ENCODE measurements at regions not wholly inside any gene's neighbourhood (a gene's known extent, or its start where the extent isn't known, plus 50 kb on each side); places are given as distances from the start of the nearest gene placed in this dataset.

GRCh38 chr4:33058998-33059397 lies 2338.8 kb downstream of the PCDH7 start:
- H3K9me3 ChIP-seq (ENCODE audit: control insufficient read depth, insufficient read depth, low read depth, low read length), result no peaks in the 10 kb centered on the region
- H3K36me3 ChIP-seq (ENCODE audit: control insufficient read depth, insufficient read depth, low read length), result no peaks in the 10 kb centered on the region
- H3K9ac ChIP-seq (ENCODE audit: insufficient read depth, low read length), result no peak overlapping the region
- H2AFZ ChIP-seq (ENCODE audit: low read length), result no peak overlapping the region
- H3K27ac ChIP-seq (ENCODE audit: insufficient read depth, low read length), result no peak overlapping the region
- DNase-seq (ENCODE audit: low read depth in 2 of 2), result no peak
- H3K4me3 ChIP-seq (replicated peaks in 1 of 4; ENCODE audit: control extremely low read depth in 1 of 4, insufficient read depth in 1 of 4, low read depth in 3 of 4, low read length in 4 of 4), result no peak overlapping the region
- H3K79me2 ChIP-seq (ENCODE audit: control insufficient read depth, insufficient read depth, low read length), result no peaks in the 10 kb centered on the region
- no peaks in the 10 kb centered on the region for H3K4me1 ChIP-seq (ENCODE audit: control insufficient read depth, extremely low read depth, insufficient read depth, low read length)
- no peaks in the 10 kb centered on the region for H4K20me1 ChIP-seq (ENCODE audit: control insufficient read depth, extremely low read depth, insufficient read depth, low read length)
- no peak for TF ChIP-seq EZH2 (IDR thresholded peaks at IDR 0.05; ENCODE audit: low read length, missing control alignments)
- TF ChIP-seq, protein P1, sequence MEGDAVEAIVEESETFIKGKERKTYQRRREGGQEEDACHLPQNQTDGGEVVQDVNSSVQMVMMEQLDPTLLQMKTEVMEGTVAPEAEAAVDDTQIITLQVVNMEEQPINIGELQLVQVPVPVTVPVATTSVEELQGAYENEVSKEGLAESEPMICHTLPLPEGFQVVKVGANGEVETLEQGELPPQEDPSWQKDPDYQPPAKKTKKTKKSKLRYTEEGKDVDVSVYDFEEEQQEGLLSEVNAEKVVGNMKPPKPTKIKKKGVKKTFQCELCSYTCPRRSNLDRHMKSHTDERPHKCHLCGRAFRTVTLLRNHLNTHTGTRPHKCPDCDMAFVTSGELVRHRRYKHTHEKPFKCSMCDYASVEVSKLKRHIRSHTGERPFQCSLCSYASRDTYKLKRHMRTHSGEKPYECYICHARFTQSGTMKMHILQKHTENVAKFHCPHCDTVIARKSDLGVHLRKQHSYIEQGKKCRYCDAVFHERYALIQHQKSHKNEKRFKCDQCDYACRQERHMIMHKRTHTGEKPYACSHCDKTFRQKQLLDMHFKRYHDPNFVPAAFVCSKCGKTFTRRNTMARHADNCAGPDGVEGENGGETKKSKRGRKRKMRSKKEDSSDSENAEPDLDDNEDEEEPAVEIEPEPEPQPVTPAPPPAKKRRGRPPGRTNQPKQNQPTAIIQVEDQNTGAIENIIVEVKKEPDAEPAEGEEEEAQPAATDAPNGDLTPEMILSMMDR (conservative IDR thresholded peaks at IDR 0.05 in 1 of 2, IDR thresholded peaks at IDR 0.05 in 1 of 2; ENCODE audit: low read depth in 1 of 2, low read length in 2 of 2), result no peak
- H3K4me2 ChIP-seq (ENCODE audit: extremely low read depth, insufficient read depth, low read length), result no peak overlapping the region
- no peaks in the 10 kb centered on the region for H3K27me3 ChIP-seq (ENCODE audit: control insufficient read depth, insufficient read depth, low read length)

DNA sequence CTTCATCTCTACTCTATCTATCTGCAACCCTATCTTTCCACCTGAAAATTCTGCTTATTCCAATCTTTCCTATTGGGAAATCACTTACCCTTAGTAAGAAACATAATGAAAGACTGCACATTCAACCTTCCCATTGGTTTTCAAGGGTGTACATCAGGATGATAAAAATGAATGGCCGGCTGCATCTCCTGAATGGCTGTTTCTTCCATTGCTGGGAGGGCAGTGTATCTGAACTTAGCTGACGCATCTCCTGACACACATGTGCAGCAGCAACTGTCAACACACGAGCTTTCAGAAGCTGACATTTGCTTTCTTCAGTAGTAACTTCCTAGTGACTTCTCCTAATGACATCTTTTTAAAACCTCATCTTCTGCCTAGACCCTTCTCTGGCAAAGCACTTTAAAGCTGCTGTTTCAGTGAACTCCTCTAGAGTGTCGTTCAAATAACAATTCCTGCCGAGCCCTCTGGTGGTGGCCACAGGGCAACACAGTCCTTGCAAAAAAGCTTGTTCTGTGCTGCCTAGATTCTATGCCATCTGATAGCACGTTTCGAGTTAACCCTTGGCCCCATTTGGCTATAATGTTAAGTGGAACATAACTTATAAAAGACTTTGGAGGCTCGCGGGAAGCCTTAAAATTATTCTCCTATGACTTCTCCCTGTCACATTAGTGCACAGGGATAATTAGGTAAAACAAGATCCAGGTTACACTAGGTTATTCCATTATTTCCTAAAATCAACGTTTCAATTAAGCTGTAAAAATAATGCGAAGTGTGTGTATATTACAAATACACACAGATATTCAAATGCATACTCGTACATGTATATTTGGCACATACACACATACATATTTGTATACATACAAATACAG lies 2340.7 kb downstream of the PCDH7 start:
- no peaks in the 10 kb centered on the region for H3K36me3 ChIP-seq (ENCODE audit: control insufficient read depth, insufficient read depth, low read length)
- no peak overlapping the region for H3K9ac ChIP-seq (ENCODE audit: insufficient read depth, low read length)
- peak; percentile 39 to 67 for DNase-seq (ENCODE audit: low read depth in 2 of 2)
- H3K9me3 ChIP-seq (ENCODE audit: control insufficient read depth, insufficient read depth, low read depth, low read length), result no peaks in the 10 kb centered on the region
- H3K79me2 ChIP-seq (ENCODE audit: control insufficient read depth, insufficient read depth, low read length), result no peaks in the 10 kb centered on the region
- H4K20me1 ChIP-seq (ENCODE audit: control insufficient read depth, extremely low read depth, insufficient read depth, low read length), result no peaks in the 10 kb centered on the region
- H3K27me3 ChIP-seq (ENCODE audit: control insufficient read depth, insufficient read depth, low read length), result no peaks in the 10 kb centered on the region
- no peak overlapping the region for H3K4me3 ChIP-seq (replicated peaks in 1 of 4; ENCODE audit: control extremely low read depth in 1 of 4, insufficient read depth in 1 of 4, low read depth in 3 of 4, low read length in 4 of 4)
- no peak overlapping the region for H3K4me2 ChIP-seq (ENCODE audit: extremely low read depth, insufficient read depth, low read length)
- TF ChIP-seq EZH2 (IDR thresholded peaks at IDR 0.05; ENCODE audit: low read length, missing control alignments), result no peak
- TF ChIP-seq, protein P1 (conservative IDR thresholded peaks at IDR 0.05 in 1 of 2, IDR thresholded peaks at IDR 0.05 in 1 of 2; ENCODE audit: low read depth in 1 of 2, low read length in 2 of 2), result peak; percentile 38 to 98
- H2AFZ ChIP-seq (ENCODE audit: low read length), result no peak overlapping the region
- no peak overlapping the region for H3K27ac ChIP-seq (ENCODE audit: insufficient read depth, low read length)
- no peaks in the 10 kb centered on the region for H3K4me1 ChIP-seq (ENCODE audit: control insufficient read depth, extremely low read depth, insufficient read depth, low read length)

GRCh38 chr4:33061727-33062126 lies 2341.6 kb downstream of the PCDH7 start:
- DNase-seq (ENCODE audit: low read depth in 2 of 2), result no peak
- no peak overlapping the region for H3K4me3 ChIP-seq (replicated peaks in 1 of 4; ENCODE audit: control extremely low read depth in 1 of 4, insufficient read depth in 1 of 4, low read depth in 3 of 4, low read length in 4 of 4)
- TF ChIP-seq EZH2 (IDR thresholded peaks at IDR 0.05; ENCODE audit: low read length, missing control alignments), result no peak
- TF ChIP-seq, protein P1 (conservative IDR thresholded peaks at IDR 0.05 in 1 of 2, IDR thresholded peaks at IDR 0.05 in 1 of 2; ENCODE audit: low read depth in 1 of 2, low read length in 2 of 2), result no peak
- H3K9ac ChIP-seq (ENCODE audit: insufficient read depth, low read length), result no peak overlapping the region
- H3K36me3 ChIP-seq (ENCODE audit: control insufficient read depth, insufficient read depth, low read length), result no peaks in the 10 kb centered on the region
- H4K20me1 ChIP-seq (ENCODE audit: control insufficient read depth, extremely low read depth, insufficient read depth, low read length), result no peaks in the 10 kb centered on the region
- H3K79me2 ChIP-seq (ENCODE audit: control insufficient read depth, insufficient read depth, low read length), result no peaks in the 10 kb centered on the region
- no peaks in the 10 kb centered on the region for H3K27me3 ChIP-seq (ENCODE audit: control insufficient read depth, insufficient read depth, low read length)
- H3K4me2 ChIP-seq (ENCODE audit: extremely low read depth, insufficient read depth, low read length), result no peak overlapping the region
- no peak overlapping the region for H3K27ac ChIP-seq (ENCODE audit: insufficient read depth, low read length)
- H2AFZ ChIP-seq (ENCODE audit: low read length), result no peak overlapping the region
- H3K4me1 ChIP-seq (ENCODE audit: control insufficient read depth, extremely low read depth, insufficient read depth, low read length), result no peaks in the 10 kb centered on the region
- H3K9me3 ChIP-seq (ENCODE audit: control insufficient read depth, insufficient read depth, low read depth, low read length), result no peaks in the 10 kb centered on the region

Measured in fibroblast of lung (primary cell).